Hepatocyte (in vitro differentiated cells): ENCODE measurements at regions not wholly inside any gene's neighbourhood (a gene's known extent, or its start where the extent isn't known, plus 50 kb on each side); places are given as distances from the start of the nearest gene placed in this dataset.
"Not testable (repeated sequence)": the region's sequence is repeated elsewhere in the genome, so short reads cannot be mapped to it uniquely, and the experiment has no call there.

Experiments
- DNase-seq: peaks from one replicate; pipeline ENCODE4 v3.0.0-alpha.2; 2016; ENCODE audit warnings: low spot score
- H2AFZ ChIP-seq: fragments of 200-600 bp; sonication (generic); 2 replicates; pipeline ENCODE4 v1.6.0; 2016; ENCODE audit warnings: antibody characterized with exemption, mild to moderate bottlenecking
- H3K27ac ChIP-seq: fragments of 200-600 bp; sonication (generic); 2 replicates; pipeline ENCODE4 v1.5.1; 2016; ENCODE audit warnings: mild to moderate bottlenecking
- H3K27me3 ChIP-seq: fragments of 200-600 bp; sonication (generic); 2 replicates; pipeline ENCODE4 v1.6.1; 2016
- H3K36me3 ChIP-seq: fragments of 200-600 bp; sonication (generic); replicated peaks from 2 replicates; pipeline ENCODE4 v1.5.1; 2016; ENCODE audit warnings: low read depth; ENCODE audit not compliant: insufficient read depth
- H3K4me1 ChIP-seq: fragments of 200-600 bp; sonication (generic); 2 replicates; pipeline ENCODE4 v1.5.1; 2016; ENCODE audit warnings: mild to moderate bottlenecking, moderate library complexity; ENCODE audit not compliant: insufficient read depth
- H3K4me2 ChIP-seq: fragments of 200-600 bp; sonication (generic); 2 replicates; pipeline ENCODE4 v1.6.0; 2016
- H3K4me3 ChIP-seq: fragments of 200-600 bp; sonication (generic); 2 replicates; pipeline ENCODE4 v1.5.1; 2016; ENCODE audit warnings: mild to moderate bottlenecking
- H3K79me2 ChIP-seq: fragments of 200-600 bp; sonication (generic); 2 replicates; pipeline ENCODE4 v1.6.0; 2017; ENCODE audit warnings: mild to moderate bottlenecking
- H3K9me2 ChIP-seq: fragments of 200-600 bp; sonication (generic); replicated peaks from 2 replicates; pipeline ENCODE4 v1.6.0; 2017; ENCODE audit warnings: mild to moderate bottlenecking; ENCODE audit not compliant: insufficient read depth
- H3K9me3 ChIP-seq: fragments of 200-600 bp; sonication (generic); 2 replicates; pipeline ENCODE4 v1.5.1; 2016; ENCODE audit warnings: low read depth, mild to moderate bottlenecking
- H4K20me1 ChIP-seq: fragments of 200-600 bp; sonication (generic); 2 replicates; pipeline ENCODE4 v1.6.0; 2016; ENCODE audit warnings: mild to moderate bottlenecking; ENCODE audit not compliant: insufficient read depth, poor library complexity, severe bottlenecking
- CTCF ChIP-seq: fragments of 200-600 bp; sonication (generic); IDR thresholded peaks from 2 replicates; pipeline ENCODE4 v1.5.1; 2016; ENCODE audit warnings: antibody characterized with exemption, mild to moderate bottlenecking; ENCODE audit not compliant: poor library complexity
- EZH2 ChIP-seq: fragments of 200-600 bp; sonication (generic); IDR thresholded peaks from 2 replicates; pipeline ENCODE4 v1.6.1; 2016; ENCODE audit warnings: antibody characterized with exemption, mild to moderate bottlenecking, borderline replicate concordance
- EZH2phosphoT487 ChIP-seq: fragments of 200-600 bp; sonication (generic); IDR thresholded peaks from one replicate; pipeline ENCODE4 v1.6.1; 2018; ENCODE audit warnings: antibody characterized with exemption, mild to moderate bottlenecking, low read depth, moderate library complexity; ENCODE audit not compliant: unreplicated experiment, severe bottlenecking
- WGBS: methylation state at CpG from one replicate; pipeline ENCODE4 v1.1.6; 2016; ENCODE audit warnings: low lambda C conversion rate; ENCODE audit errors: missing lambda C conversion rate; 5-methylcytosine and 5-hydroxymethylcytosine counted together

GRCh38 chrX:143340190-143340589, 177.1 kb downstream of the SPANXN3 start:
- Histone ChIP-seq H3K4me3 (no peak overlapping the region), H3K4me1 (no peaks in the 10 kb centered on the region), H3K27ac (no peak overlapping the region), H2AFZ (no peak overlapping the region), H3K27me3 (no peaks in the 10 kb centered on the region), H3K4me2 (no peak overlapping the region), H3K79me2 (no peaks in the 10 kb centered on the region), H3K9me3 (no peaks in the 10 kb centered on the region), H3K36me3 (no peaks in the 10 kb centered on the region), H4K20me1 (no peaks in the 10 kb centered on the region), H3K9me2 (no peaks in the 10 kb centered on the region)
- no peak for DNase-seq
- WGBS, result 84% methylated on average over 1 of the region's 1 CpG
- TF ChIP-seq EZH2, result no peak
- no peak for TF ChIP-seq CTCF
- TF ChIP-seq EZH2phosphoT487, result no peak

- WGBS, result 53% methylated on average over 1 of the region's 1 CpG
- H4K20me1 ChIP-seq, result no peaks in the 10 kb centered on the region
- no peak for DNase-seq
- H3K27ac ChIP-seq, result no peak overlapping the region
- no peaks in the 10 kb centered on the region for H3K27me3 ChIP-seq
- H3K4me1 ChIP-seq, result no peaks in the 10 kb centered on the region
- H2AFZ ChIP-seq, result no peak overlapping the region
- no peaks in the 10 kb centered on the region for H3K9me3 ChIP-seq
- no peak overlapping the region for H3K4me3 ChIP-seq
- TF ChIP-seq EZH2 (no peak), CTCF (no peak), EZH2phosphoT487 (no peak)
- H3K79me2 ChIP-seq, result no peaks in the 10 kb centered on the region
- no peak overlapping the region for H3K4me2 ChIP-seq
- no peaks in the 10 kb centered on the region for H3K9me2 ChIP-seq
- no peaks in the 10 kb centered on the region for H3K36me3 ChIP-seq
Observed at GRCh38 chrX:143336261-143336660, 181.0 kb downstream of the SPANXN3 start.

GRCh38 chrX:143319526-143319925, 197.7 kb downstream of the SPANXN3 start:
- Histone ChIP-seq H3K36me3 (no peaks in the 10 kb centered on the region), H3K27me3 (no peaks in the 10 kb centered on the region), H3K27ac (no peak overlapping the region), H2AFZ (no peak overlapping the region), H4K20me1 (no peaks in the 10 kb centered on the region), H3K4me3 (no peak overlapping the region), H3K9me2 (no peaks in the 10 kb centered on the region), H3K4me2 (no peak overlapping the region), H3K79me2 (no peaks in the 10 kb centered on the region), H3K9me3 (no peaks in the 10 kb centered on the region), H3K4me1 (no peaks in the 10 kb centered on the region)
- DNase-seq, result no peak
- 55% methylated on average over 6 of the region's 6 CpGs for WGBS
- TF ChIP-seq EZH2phosphoT487, result no peak
- no peak for TF ChIP-seq EZH2
- TF ChIP-seq CTCF, result no peak

- not testable (repeated sequence) for H3K27me3 ChIP-seq, H3K79me2 ChIP-seq, H3K4me1 ChIP-seq, H3K4me2 ChIP-seq, H4K20me1 ChIP-seq, H3K4me3 ChIP-seq, H3K36me3 ChIP-seq, H3K27ac ChIP-seq, H3K9me2 ChIP-seq, DNase-seq, H2AFZ ChIP-seq, H3K9me3 ChIP-seq
- 90% methylated on average over 2 of the region's 2 CpGs for WGBS
Observed at GRCh38 chrX:143318857-143319256, 198.4 kb downstream of the SPANXN3 start.
